ENCODE measurements at regions not wholly inside any gene's neighbourhood (a gene's known extent, or its start where the extent isn't known, plus 50 kb on each side); places are given as distances from the start of the nearest gene placed in this dataset.

DNA sequence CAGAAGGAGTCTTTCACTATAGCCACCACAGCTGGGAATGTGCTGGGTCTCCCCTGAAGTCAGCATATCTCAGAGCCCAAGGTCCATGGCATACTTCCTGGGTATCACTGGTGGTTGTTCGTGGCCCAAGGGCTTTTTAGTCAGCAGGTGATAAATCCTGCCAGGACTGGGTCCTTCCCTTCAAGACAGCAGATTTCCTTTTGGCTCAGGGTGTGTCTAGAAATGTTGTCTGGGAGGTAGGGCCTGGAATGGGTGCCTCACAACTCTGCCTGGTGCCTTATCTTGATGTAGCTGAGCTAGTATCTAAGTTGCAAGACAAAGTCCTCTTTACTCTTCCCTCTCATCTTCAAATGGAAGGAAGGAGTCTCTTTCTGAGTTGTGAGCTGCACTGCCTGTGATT lies 102.4 kb upstream of the TMLHE start:
- no peak for TF ChIP-seq POLR2A (IDR thresholded peaks at IDR 0.05)
- TF ChIP-seq, protein P1, sequence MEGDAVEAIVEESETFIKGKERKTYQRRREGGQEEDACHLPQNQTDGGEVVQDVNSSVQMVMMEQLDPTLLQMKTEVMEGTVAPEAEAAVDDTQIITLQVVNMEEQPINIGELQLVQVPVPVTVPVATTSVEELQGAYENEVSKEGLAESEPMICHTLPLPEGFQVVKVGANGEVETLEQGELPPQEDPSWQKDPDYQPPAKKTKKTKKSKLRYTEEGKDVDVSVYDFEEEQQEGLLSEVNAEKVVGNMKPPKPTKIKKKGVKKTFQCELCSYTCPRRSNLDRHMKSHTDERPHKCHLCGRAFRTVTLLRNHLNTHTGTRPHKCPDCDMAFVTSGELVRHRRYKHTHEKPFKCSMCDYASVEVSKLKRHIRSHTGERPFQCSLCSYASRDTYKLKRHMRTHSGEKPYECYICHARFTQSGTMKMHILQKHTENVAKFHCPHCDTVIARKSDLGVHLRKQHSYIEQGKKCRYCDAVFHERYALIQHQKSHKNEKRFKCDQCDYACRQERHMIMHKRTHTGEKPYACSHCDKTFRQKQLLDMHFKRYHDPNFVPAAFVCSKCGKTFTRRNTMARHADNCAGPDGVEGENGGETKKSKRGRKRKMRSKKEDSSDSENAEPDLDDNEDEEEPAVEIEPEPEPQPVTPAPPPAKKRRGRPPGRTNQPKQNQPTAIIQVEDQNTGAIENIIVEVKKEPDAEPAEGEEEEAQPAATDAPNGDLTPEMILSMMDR (IDR thresholded peaks at IDR 0.05): no peak

Measured in prostate gland (tissue), 2 donors.